Mesothelial cell of epicardium (in vitro differentiated cells): ENCODE measurements at regions not wholly inside any gene's neighbourhood (a gene's known extent, or its start where the extent isn't known, plus 50 kb on each side); places are given as distances from the start of the nearest gene placed in this dataset.

Experiments
- DNase-seq, 2 experiments: peaks; one replicate each; pipeline ENCODE4 v3.0.0; 2021; ENCODE audit warnings: low spot score in 2 of 2; ENCODE audit not compliant: unreplicated experiment in 2 of 2
- H3K27ac Mint-ChIP-seq: 2 replicates; pipeline ENCODE4 v1.8.0; 2021; ENCODE audit warnings: mixed read lengths
- H3K27me3 Mint-ChIP-seq: 2 replicates; pipeline ENCODE4 v1.8.0; 2021; ENCODE audit warnings: low read depth, mixed read lengths
- H3K36me3 Mint-ChIP-seq: 2 replicates; pipeline ENCODE4 v1.8.0; 2021; ENCODE audit warnings: mixed read lengths
- H3K4me1 Mint-ChIP-seq: 2 replicates; pipeline ENCODE4 v1.8.0; 2021; ENCODE audit warnings: mixed read lengths
- H3K4me3 Mint-ChIP-seq: 2 replicates; pipeline ENCODE4 v1.8.0; 2021; ENCODE audit warnings: mild to moderate bottlenecking, moderate library complexity, mixed read lengths
- H3K9me3 Mint-ChIP-seq: 2 replicates; pipeline ENCODE4 v1.8.0; 2021; ENCODE audit warnings: mixed read lengths
- TF ChIP-seq, protein P1 (sequence below): fragments of 200-600 bp; sonication (generic); IDR thresholded peaks from one replicate; pipeline ENCODE4 v1.5.0; 2021; ENCODE audit warnings: antibody characterized with exemption; ENCODE audit not compliant: unreplicated experiment

DNA sequence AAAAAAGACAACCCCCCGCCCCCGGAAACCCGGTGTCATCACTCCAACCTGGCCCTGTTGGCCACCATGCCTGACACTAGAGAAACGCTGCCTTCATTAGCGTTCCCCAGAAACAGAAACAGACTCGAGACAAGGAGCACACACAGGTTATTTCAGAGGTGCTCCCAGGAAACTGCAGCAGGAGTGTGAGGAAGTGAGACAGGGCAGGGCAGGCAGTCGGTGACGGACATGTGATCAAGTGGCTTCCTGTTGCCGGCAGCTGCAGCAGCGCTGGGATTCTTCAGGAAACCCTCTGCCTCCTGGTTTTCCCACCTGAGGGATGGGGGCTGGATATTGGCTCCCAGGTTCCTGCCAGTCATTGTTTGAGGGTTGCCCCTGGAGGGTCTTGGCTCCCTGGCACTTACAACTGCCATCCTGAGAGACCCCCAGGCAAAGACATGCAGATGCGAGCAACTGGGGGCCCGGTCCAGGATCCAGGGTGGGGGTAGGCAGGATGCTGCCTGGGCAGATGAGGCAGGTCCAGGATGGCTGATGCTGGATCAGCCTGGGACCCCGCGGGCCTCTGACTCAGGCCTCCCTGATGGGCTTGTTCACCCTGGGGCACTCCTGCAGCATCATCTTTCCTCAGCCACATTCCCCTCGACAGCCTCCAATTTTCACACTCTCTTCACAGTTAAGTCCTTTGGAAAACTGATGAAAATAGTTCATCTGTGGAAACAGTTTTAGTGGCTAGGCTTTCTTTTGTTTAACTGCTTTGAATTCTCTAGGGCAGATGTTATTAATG lies 150.7 kb upstream of the SYNDIG1 start:
- Mint-ChIP-seq H3K4me3 (no peak overlapping the region), H3K36me3 (no peaks in the 10 kb centered on the region), H3K27me3 (peaks cover 44% of the 10 kb centered on the region), H3K9me3 (no peaks in the 10 kb centered on the region), H3K4me1 (no peaks in the 10 kb centered on the region), H3K27ac (no peak overlapping the region)
- TF ChIP-seq, protein P1, sequence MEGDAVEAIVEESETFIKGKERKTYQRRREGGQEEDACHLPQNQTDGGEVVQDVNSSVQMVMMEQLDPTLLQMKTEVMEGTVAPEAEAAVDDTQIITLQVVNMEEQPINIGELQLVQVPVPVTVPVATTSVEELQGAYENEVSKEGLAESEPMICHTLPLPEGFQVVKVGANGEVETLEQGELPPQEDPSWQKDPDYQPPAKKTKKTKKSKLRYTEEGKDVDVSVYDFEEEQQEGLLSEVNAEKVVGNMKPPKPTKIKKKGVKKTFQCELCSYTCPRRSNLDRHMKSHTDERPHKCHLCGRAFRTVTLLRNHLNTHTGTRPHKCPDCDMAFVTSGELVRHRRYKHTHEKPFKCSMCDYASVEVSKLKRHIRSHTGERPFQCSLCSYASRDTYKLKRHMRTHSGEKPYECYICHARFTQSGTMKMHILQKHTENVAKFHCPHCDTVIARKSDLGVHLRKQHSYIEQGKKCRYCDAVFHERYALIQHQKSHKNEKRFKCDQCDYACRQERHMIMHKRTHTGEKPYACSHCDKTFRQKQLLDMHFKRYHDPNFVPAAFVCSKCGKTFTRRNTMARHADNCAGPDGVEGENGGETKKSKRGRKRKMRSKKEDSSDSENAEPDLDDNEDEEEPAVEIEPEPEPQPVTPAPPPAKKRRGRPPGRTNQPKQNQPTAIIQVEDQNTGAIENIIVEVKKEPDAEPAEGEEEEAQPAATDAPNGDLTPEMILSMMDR, result no peak
- no peak for DNase-seq

DNA sequence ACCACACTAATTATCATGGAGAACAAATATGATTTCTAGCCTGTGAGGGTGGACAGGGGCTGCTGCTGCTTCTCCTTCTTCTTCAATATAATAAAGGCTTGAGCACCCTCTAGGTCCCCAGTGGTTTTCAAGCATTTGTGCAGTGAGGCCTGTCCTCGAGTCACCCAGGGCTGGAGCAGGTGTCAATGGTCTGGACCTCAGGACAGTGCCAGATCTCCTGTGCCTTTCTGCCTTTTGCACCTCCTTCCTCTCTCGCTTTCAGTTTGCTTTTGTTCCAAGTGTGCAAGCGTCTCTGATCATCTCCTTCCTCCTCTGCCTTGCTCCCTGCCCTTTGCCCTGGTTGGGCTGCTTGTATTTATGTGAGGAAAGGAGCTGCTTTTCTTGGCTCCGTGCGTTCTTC lies 152.2 kb upstream of the SYNDIG1 start:
- Mint-ChIP-seq H3K27me3 (peaks cover 57% of the 10 kb centered on the region), H3K4me1 (no peaks in the 10 kb centered on the region), H3K9me3 (no peaks in the 10 kb centered on the region), H3K4me3 (no peak overlapping the region), H3K27ac (no peak overlapping the region), H3K36me3 (no peaks in the 10 kb centered on the region)
- TF ChIP-seq, protein P1, result no peak
- no peak for DNase-seq

DNA sequence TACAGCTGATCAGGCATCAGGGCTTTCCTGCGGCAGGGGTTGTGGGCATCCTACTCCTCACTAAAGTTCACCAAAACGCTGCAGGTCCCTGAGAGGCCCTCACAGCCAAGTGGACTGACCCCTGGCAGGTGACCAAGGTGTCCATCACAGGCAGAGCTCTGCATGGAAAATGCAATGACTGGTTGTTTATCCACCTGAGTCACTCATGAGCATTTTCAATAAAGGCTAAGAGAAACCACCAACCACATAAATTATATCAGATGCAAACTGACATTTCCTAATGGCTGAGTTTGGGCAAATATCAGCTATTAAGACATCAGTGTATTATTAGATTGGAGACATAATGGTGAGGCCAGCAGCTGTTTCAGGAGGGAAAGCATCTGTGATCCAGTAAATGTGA lies 152.7 kb upstream of the SYNDIG1 start:
- H3K27me3 Mint-ChIP-seq, result peaks cover 59% of the 10 kb centered on the region
- H3K4me1 Mint-ChIP-seq, result no peaks in the 10 kb centered on the region
- H3K27ac Mint-ChIP-seq, result no peak overlapping the region
- TF ChIP-seq, protein P1, result no peak
- H3K4me3 Mint-ChIP-seq, result no peak overlapping the region
- no peak for DNase-seq
- H3K9me3 Mint-ChIP-seq, result no peaks in the 10 kb centered on the region
- no peaks in the 10 kb centered on the region for H3K36me3 Mint-ChIP-seq

DNA sequence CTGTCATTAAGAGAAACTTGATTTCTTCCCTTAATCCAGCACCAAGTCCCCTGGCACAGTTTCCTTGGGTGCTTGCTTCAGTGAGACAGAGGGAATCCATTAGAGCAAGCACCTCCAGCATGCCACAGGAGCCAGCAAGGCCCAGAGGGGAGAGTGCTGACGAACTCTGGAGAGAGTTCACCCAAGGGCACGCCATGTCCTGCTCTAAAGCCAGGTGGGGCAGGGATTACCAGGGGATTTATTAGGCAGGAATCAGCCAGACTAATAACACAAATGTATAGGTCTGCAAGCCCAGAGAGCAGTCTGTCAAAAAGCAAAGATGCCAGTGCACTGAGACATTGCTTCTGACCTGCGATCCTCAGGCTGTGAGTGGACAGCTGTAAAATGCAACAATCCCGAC lies 155.4 kb upstream of the SYNDIG1 start:
- no peak overlapping the region for H3K4me3 Mint-ChIP-seq
- peaks cover 50% of the 10 kb centered on the region for H3K27me3 Mint-ChIP-seq
- H3K36me3 Mint-ChIP-seq, result no peaks in the 10 kb centered on the region
- H3K9me3 Mint-ChIP-seq, result no peaks in the 10 kb centered on the region
- DNase-seq, result no peak
- no peak overlapping the region for H3K27ac Mint-ChIP-seq
- TF ChIP-seq, protein P1, result no peak
- no peaks in the 10 kb centered on the region for H3K4me1 Mint-ChIP-seq

DNA sequence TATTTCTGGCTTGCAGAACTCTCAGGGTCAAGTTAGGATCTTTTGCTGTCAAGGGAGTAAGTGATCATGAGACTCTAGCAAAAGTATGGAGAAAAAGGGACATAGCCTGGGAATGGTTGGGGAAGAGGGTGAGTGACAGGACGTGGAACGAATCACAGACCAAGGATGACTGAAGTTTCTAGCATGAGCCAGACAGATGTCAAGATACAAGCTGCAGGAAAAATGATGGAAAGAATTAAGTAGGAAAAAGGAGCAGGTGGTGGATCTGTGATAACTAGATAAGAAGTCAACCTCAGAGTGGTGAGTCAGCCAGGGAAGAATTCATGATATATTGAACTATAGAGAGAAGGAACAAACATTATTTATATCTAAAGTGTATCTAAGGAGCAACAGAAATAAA lies 159.8 kb upstream of the SYNDIG1 start:
- H3K27ac Mint-ChIP-seq, result no peak overlapping the region
- TF ChIP-seq, protein P1, result no peak
- H3K9me3 Mint-ChIP-seq, result no peaks in the 10 kb centered on the region
- DNase-seq, result no peak
- H3K4me1 Mint-ChIP-seq, result no peaks in the 10 kb centered on the region
- H3K36me3 Mint-ChIP-seq, result no peaks in the 10 kb centered on the region
- no peak overlapping the region for H3K4me3 Mint-ChIP-seq
- H3K27me3 Mint-ChIP-seq, result peaks cover 41% of the 10 kb centered on the region
